Umbilical cord (tissue), 1 donor: ENCODE measurements at regions not wholly inside any gene's neighbourhood (a gene's known extent, or its start where the extent isn't known, plus 50 kb on each side); places are given as distances from the start of the nearest gene placed in this dataset.
"Not testable (repeated sequence)": the region's sequence is repeated elsewhere in the genome, so short reads cannot be mapped to it uniquely, and the experiment has no call there.

Experiments
- DNase-seq: peaks from one replicate; pipeline ENCODE4 v3.0.0-alpha.2; 2015; ENCODE audit warnings: low spot score

DNA sequence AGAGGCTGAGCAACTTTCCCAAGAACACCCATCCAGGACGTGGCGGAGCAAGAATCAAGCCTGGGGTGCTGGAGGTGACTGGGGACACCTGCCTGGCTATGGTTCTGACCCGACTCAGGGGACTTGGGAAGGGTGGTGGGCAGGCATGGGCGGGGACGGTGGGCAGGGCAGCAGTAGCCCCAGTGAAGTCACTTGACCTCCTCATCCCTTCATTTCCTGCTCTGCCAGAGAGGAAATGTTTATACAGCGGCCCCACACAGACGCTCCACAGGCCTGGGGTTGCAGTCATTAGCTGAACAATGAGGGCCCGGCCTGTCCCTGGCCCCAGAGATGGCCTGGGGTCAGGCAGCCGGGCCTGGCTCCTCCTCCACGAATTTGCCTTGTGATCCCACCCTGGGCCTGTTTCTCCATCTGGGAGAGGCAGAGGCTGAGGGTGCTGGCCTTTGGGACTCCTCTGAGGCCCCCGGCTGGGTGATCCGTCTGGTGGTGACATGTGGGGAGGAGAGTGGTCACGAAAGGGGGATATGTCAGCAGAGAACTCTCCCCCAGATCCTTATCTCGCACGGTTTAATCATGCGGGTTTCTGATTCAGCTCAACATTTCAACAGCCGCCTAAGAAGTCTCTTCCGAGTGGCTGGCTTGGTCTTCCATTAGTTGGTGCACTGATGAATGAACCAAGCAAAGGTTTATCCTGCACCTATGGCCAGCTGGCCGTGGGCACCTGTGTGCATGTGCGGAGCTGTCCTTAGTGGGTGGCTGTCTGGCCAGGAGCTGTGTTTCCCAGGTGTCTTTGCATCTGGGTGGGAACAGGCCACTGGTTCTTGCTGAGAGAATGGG is 175.9 kb downstream of the IRF8 start:
- DNase-seq, result no peak

DNA sequence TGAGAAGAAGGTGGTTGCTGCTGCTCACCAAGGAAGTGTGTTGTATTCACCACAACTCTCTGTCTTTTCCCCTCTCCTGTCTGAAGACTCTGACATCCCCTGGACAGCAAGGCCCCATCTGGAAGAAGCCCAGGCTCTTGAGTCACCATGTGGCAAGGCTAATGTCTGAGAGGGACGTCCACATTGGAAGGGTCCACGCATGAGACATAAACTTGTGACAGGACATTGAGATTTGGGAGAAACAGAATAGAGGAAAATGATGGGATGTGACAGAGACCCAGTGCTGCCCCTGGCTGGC is 176.5 kb downstream of the IRF8 start:
- no peak for DNase-seq

GRCh38 chr16:86075839-86076440 is 177.0 kb downstream of the IRF8 start:
- DNase-seq, result no peak

DNA sequence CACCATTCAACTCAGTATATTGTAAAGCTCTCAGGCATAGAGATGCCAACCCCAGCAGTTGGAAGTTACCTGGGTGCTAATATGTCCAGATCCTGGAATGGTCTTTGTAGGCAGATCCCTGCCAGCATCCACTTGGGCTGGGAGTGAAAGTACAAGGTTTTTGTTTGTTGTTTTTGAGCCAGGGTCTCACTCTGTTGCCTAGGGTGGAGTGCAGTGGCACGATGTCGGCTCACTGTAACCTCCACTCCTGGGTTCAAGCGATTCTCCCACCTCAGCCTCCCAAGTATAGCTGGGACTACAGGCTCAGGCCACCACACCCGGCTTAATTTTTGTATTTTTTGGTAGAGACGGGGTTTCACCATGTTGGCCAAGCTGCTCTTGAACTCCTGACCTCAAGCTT is 177.6 kb downstream of the IRF8 start:
- DNase-seq, result no peak

- no peak for DNase-seq
These were observed 178.4 kb downstream of the IRF8 start for GRCh38 chr16:86077243-86077940.

- no peak for DNase-seq
These were observed 179.2 kb downstream of the IRF8 start for GRCh38 chr16:86078121-86078600.

DNA sequence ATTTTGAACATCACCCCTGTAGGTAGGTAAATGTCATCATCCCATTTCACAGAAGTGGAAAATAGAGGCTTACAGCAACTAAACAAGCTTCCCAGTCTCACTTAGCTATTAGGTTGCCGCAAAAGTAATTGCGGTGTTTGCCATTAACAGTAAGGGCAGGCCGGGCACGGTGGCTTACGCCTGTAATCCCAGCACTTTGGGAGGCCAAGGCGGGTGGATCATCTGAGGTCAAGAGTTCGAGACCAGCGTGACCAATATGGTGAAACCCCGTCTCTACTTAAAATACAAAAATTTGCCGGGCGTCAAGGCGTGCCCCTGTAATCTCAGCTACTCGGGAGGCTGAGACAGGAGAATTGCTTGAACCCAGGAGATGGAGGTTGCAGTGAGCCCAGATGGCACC is 179.7 kb downstream of the IRF8 start:
- DNase-seq, result not testable (repeated sequence)

- no peak for DNase-seq
These were observed 180.4 kb downstream of the IRF8 start for GRCh38 chr16:86079255-86079885.

- no peak for DNase-seq
These were observed 181.3 kb downstream of the IRF8 start for GRCh38 chr16:86080131-86080875.

DNA sequence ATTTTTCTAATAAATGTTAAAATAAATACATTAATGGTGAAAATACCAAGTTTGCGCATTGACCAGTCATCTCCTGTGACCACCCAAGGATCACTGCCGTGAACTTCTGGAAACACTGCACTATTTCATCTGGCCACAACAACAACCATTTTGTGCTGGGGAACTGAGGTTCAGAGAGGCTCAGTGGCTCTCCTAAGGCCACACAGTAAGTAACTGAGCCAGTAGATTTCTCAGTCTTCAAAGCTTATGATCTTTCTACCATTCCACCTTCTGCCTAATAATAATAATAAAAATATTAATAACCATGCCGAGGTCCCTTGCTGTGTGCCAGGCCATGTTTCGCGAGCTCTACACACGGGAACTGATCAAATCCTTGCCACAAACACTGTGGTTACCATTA is 182.0 kb downstream of the IRF8 start:
- DNase-seq, result no peak

GRCh38 chr16:86082418-86083030 is 183.6 kb downstream of the IRF8 start:
- DNase-seq, result no peak

DNA sequence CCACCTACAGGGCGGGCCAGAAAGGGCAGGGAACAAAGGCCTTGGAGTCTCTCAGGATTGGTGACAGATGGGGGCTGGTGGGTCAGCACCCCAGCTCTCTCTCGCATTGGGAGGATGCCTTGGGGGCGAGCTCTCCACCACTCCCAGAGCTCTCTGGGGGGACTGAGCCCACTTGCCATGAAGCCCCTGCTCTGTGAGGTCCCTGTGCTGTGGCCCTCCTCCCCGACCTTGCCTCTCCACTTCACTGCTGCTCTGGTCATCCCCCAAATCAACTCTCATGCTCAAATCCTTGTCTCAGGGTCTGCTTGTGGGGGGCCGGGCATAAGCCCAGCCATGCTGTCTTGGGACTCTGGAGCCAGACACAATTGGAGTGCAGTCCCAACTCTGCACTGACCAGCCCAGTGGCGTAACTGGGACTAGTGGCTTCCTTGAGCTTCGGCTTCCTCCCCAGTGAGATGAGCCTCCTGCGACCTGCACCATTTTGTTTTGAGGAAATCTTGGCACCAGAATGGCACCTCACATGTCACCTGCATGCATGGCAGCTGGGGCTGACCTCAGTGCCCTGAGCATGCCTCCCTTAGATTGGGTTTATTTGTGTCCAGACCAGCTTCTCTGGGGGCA is 184.5 kb downstream of the IRF8 start:
- no peak for DNase-seq

DNA sequence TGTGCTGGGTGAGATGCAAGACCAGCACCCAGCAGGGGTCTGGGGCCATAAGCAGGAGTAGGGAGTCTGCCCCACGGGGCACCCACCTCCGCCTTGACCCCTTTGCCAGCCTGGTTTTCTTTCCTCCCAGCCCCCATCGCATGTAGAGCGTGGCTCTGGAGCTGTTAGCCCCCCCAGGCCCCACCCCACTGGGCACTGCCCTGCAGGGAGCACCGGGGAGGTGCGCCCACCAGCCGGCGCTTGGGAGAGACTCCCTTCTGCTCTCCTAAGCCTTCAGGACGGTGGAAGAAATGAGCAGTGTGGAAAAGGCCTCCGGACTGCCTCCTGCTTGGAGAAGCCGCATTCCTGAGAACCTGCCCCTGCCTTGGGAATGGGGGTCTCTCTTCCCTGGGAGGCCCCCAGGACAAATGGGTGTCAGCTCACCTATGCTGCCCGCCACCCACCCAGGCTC is 186.2 kb downstream of the IRF8 start:
- no peak for DNase-seq

DNA sequence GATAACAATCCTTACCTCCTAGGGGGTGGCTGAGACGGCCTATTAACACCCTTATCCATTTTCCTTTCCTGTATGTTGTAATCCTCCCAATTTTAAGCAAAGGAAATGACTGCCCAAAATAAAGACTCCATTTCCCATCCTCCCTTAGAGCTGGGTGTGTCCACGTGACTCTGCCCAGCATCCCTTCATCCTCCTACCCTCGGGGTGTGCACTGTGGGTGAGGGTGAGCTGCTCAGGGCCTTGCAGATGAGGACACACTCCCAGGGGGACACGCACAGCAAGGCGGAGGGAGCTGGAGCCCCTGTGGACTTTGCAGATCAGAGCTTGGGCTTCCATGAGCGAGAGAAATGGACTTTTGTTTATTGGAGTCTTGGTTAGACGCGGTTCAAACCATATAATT is 186.8 kb downstream of the IRF8 start:
- DNase-seq, result no peak

GRCh38 chr16:86086471-86086870 is 187.5 kb downstream of the IRF8 start:
- DNase-seq, result no peak

GRCh38 chr16:86087011-86087895 is 188.3 kb downstream of the IRF8 start:
- DNase-seq, result peak; percentile 44

- no peak for DNase-seq
These were observed 188.9 kb downstream of the IRF8 start for GRCh38 chr16:86087896-86088230.

GRCh38 chr16:86088287-86088686 is 189.3 kb downstream of the IRF8 start:
- DNase-seq, result no peak

DNA sequence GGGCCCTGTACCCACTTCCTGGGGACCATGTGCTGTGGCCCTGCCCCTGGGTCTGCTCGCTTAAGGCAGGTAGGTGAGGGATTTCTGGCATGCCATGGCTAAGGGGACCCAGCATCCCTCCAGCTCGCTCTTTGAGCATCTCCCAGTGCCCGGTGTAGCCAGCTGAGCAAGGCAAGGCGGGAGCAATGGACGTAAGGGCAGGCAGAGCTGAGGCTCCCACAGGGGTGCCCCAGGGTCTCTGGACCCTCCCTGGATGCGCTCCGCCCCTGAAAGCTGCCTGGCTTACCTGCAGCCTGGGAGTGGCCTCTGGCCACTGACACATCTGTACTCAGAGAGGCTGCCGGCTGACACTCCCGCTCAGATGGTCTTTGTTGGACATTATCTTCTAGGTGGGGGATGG is 189.9 kb downstream of the IRF8 start:
- DNase-seq, result no peak
